HG02981 (cell line): ENCODE measurements at regions not wholly inside any gene's neighbourhood (a gene's known extent, or its start where the extent isn't known, plus 50 kb on each side); places are given as distances from the start of the nearest gene placed in this dataset.

ENCODE experiments used
- ATAC-seq: cut with Tn5 transposase; IDR thresholded peaks from one replicate; pipeline ENCODE4 v1.9.1; 2021; ENCODE audit warnings: mild to moderate bottlenecking, moderate library complexity; ENCODE audit not compliant: unreplicated experiment

GRCh38 chr4:37740546-37740945, 54.4 kb upstream of the RELL1 start:
- no peak for ATAC-seq

- no peak for ATAC-seq
Measured at GRCh38 chr4:37737466-37737865, 51.3 kb upstream of the RELL1 start.
